DOHH2 (cell line): ENCODE measurements at regions not wholly inside any gene's neighbourhood (a gene's known extent, or its start where the extent isn't known, plus 50 kb on each side); places are given as distances from the start of the nearest gene placed in this dataset.

Source experiments
- H3F3A ChIP-seq: fragments of 200-600 bp; sonication (generic), shearing (Covaris generic); 2 replicates; pipeline ENCODE4 v1.6.0; 2016; ENCODE audit warnings: antibody characterized with exemption, mild to moderate bottlenecking; ENCODE audit not compliant: control insufficient read depth, insufficient read depth
- H3K27ac ChIP-seq: fragments of 200-600 bp; sonication (generic); 2 replicates; pipeline ENCODE4 v1.5.1; 2014; ENCODE audit warnings: low read depth, mild to moderate bottlenecking, low read length, moderate library complexity
- H3K27me3 ChIP-seq: fragments of 200-600 bp; sonication (generic); 2 replicates; pipeline ENCODE4 v1.6.1; 2014; ENCODE audit warnings: mild to moderate bottlenecking, low read length, mixed read lengths; ENCODE audit not compliant: control insufficient read depth
- H3K36me3 ChIP-seq: fragments of 200-600 bp; sonication (generic); 2 replicates; pipeline ENCODE4 v1.6.1; 2014; ENCODE audit warnings: mild to moderate bottlenecking, low read length, moderate library complexity, mixed read lengths; ENCODE audit not compliant: control insufficient read depth
- H3K4me1 ChIP-seq: fragments of 200-600 bp; sonication (generic); 2 replicates; pipeline ENCODE4 v1.6.1; 2014; ENCODE audit warnings: mild to moderate bottlenecking, low read length, mixed read lengths; ENCODE audit not compliant: control insufficient read depth
- H3K4me2 ChIP-seq: fragments of 200-600 bp; sonication (generic); 2 replicates; pipeline ENCODE4 v1.6.0; 2014; ENCODE audit warnings: mild to moderate bottlenecking, low read length, moderate library complexity
- H3K4me3 ChIP-seq: fragments of 200-600 bp; sonication (generic); 2 replicates; pipeline ENCODE4 v1.5.1; 2014; ENCODE audit warnings: mild to moderate bottlenecking, low read length, mixed read lengths
- H3K79me2 ChIP-seq: fragments of 200-600 bp; sonication (generic); 2 replicates; pipeline ENCODE4 v1.6.1; 2014; ENCODE audit warnings: mild to moderate bottlenecking, low read length, mixed read lengths; ENCODE audit not compliant: control insufficient read depth
- H3K9me2 ChIP-seq: fragments of 200-600 bp; sonication (generic); replicated peaks from 2 replicates; pipeline ENCODE4 v1.6.1; 2014; ENCODE audit warnings: mild to moderate bottlenecking, low read length, mixed read lengths; ENCODE audit not compliant: control insufficient read depth
- H3K9me3 ChIP-seq: fragments of 200-600 bp; sonication (generic); 2 replicates; pipeline ENCODE4 v1.6.1; 2014; ENCODE audit warnings: antibody characterized with exemption, low read length, mixed read lengths; ENCODE audit not compliant: control insufficient read depth, insufficient read depth
- H4K20me1 ChIP-seq: fragments of 200-600 bp; sonication (generic); 2 replicates; pipeline ENCODE4 v1.6.0; 2014; ENCODE audit warnings: low read depth, mild to moderate bottlenecking, antibody characterized with exemption, low read length, moderate library complexity; ENCODE audit not compliant: control insufficient read depth, insufficient read depth
- EZH2phosphoT487 ChIP-seq: fragments of 200-600 bp; sonication (generic); IDR thresholded peaks from 2 replicates; pipeline ENCODE4 v1.6.1; 2017; ENCODE audit warnings: borderline replicate concordance, mild to moderate bottlenecking, antibody characterized with exemption, low read length, moderate library complexity, mixed read lengths
- TF ChIP-seq, protein P1 (sequence below): fragments of 200-600 bp; sonication (generic); IDR thresholded peaks from one replicate; pipeline ENCODE4 v1.5.1; 2014; ENCODE audit warnings: antibody characterized with exemption, mild to moderate bottlenecking, low read depth, low read length; ENCODE audit not compliant: poor library complexity, severe bottlenecking

DNA sequence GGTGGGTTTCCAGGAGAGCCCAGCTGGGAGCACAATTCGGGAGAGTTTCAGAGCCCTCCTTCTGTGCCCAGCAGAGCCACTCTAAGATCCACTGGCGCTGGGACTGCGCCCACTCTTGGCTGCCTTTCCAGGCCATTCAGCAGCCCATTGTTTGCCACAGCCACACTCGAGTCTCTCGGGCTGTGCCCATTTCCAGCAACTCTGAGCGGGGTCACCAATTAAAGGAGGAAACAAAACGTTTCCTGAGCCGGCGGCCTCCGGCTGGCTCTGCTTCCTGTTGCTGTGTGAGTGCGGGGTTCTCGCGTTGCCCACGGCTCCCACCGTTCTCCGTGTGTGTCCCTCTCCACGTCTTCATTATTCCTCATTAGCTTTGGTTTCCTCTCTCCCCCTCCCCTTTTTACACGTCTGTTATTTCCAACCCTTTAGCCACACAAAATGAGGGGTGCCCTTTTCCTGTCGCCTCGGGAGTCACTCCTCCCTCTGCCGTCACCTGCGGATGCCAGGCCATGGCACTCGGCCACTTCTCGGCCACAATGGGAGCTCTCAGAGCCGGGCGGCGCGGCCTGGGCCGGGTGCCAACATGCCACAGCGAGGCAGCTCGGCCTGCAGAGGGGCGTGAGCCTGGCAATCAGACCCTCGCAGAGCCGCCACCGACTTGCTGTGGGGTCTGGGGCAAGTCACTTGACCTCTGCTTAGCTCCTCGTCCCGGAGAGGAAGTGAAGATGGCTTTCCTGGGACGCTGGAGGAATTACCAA lies 94.3 kb upstream of the NKX2-2 start:
- Histone ChIP-seq H3F3A (no peaks in the 10 kb centered on the region), H3K9me3 (no peaks in the 10 kb centered on the region; the same call in 1 of the 2 replicates), H3K27ac (no peak overlapping the region), H3K4me2 (no peak overlapping the region), H3K79me2 (no peaks in the 10 kb centered on the region), H3K9me2 (no peaks in the 10 kb centered on the region), H4K20me1 (no peaks in the 10 kb centered on the region), H3K36me3 (no peaks in the 10 kb centered on the region), H3K4me3 (no peak overlapping the region), H3K4me1 (no peaks in the 10 kb centered on the region), H3K27me3 (no peaks in the 10 kb centered on the region)
- no peak for TF ChIP-seq EZH2phosphoT487
- TF ChIP-seq, protein P1, sequence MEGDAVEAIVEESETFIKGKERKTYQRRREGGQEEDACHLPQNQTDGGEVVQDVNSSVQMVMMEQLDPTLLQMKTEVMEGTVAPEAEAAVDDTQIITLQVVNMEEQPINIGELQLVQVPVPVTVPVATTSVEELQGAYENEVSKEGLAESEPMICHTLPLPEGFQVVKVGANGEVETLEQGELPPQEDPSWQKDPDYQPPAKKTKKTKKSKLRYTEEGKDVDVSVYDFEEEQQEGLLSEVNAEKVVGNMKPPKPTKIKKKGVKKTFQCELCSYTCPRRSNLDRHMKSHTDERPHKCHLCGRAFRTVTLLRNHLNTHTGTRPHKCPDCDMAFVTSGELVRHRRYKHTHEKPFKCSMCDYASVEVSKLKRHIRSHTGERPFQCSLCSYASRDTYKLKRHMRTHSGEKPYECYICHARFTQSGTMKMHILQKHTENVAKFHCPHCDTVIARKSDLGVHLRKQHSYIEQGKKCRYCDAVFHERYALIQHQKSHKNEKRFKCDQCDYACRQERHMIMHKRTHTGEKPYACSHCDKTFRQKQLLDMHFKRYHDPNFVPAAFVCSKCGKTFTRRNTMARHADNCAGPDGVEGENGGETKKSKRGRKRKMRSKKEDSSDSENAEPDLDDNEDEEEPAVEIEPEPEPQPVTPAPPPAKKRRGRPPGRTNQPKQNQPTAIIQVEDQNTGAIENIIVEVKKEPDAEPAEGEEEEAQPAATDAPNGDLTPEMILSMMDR, result no peak

DNA sequence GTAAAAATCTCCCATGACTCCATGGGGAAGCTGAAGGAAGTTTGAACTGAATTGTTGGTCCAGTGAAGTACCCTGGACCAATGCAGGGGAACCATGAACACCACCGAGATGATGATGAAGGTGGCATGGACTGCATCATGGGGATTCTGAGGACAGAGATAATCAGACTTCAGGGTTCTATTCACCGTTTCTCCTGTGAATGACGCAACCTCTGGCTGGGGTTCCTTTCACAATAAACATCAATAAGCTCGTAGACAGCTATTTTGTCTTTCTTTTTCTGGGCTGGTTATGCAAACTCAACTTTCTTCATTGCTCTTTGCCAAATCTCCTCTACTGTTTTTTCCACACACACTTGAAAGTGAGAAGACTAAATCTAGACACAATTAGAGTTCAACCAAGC lies 87.9 kb upstream of the NKX2-2 start:
- no peak for TF ChIP-seq EZH2phosphoT487
- TF ChIP-seq, protein P1, result no peak

DNA sequence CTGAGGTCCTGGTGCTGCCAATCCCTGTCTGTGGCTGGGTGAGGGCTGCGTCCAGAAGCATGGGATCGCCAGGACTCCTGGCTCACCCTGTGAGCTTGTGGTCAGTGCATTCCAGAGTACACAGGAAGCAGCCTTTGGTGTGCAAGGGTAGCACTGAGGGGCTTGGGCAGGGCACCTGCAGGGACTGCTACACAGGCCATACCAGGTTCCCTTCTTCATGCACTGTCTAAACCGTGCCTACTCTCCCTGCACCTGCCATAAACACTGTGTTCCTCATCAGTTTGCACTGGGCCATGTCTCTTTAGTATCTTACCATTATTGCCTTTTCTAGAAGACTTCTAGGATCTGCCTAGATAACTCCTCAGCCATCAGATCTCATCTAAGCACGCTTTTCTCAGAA lies 72.8 kb upstream of the NKX2-2 start:
- H3F3A ChIP-seq, result no peaks in the 10 kb centered on the region
- H3K9me2 ChIP-seq, result no peaks in the 10 kb centered on the region
- no peak overlapping the region for H3K27ac ChIP-seq
- H3K27me3 ChIP-seq, result 0 out of 2 replicates have a peak, but pooled peaks cover 3% of the 10 kb centered on the region
- no peak for TF ChIP-seq EZH2phosphoT487
- TF ChIP-seq, protein P1, result no peak
- no peaks in the 10 kb centered on the region for H4K20me1 ChIP-seq
- no peaks in the 10 kb centered on the region for H3K4me1 ChIP-seq
- no peaks in the 10 kb centered on the region for H3K36me3 ChIP-seq
- H3K79me2 ChIP-seq, result no peaks in the 10 kb centered on the region
- no peaks in the 10 kb centered on the region for H3K9me3 ChIP-seq
- no peak overlapping the region for H3K4me2 ChIP-seq
- no peak overlapping the region for H3K4me3 ChIP-seq

More for the DNA sequence above, 87.9 kb upstream of the NKX2-2 start:
- H3K9me3 ChIP-seq, result no peaks in the 10 kb centered on the region; the same call in none of the 2 replicates
- H3K79me2 ChIP-seq, result no peaks in the 10 kb centered on the region
- no peaks in the 10 kb centered on the region for H3K36me3 ChIP-seq
- H3K27me3 ChIP-seq, result no peaks in the 10 kb centered on the region
- no peak overlapping the region for H3K4me3 ChIP-seq
- no peak overlapping the region for H3K4me2 ChIP-seq
- no peaks in the 10 kb centered on the region for H3K4me1 ChIP-seq
- H3F3A ChIP-seq, result no peaks in the 10 kb centered on the region
- no peaks in the 10 kb centered on the region for H3K9me2 ChIP-seq
- no peak overlapping the region for H3K27ac ChIP-seq
- H4K20me1 ChIP-seq, result no peaks in the 10 kb centered on the region
